ENCODE measurements at regions not wholly inside any gene's neighbourhood (a gene's known extent, or its start where the extent isn't known, plus 50 kb on each side); places are given as distances from the start of the nearest gene placed in this dataset.

GRCh38 chr3:189568961-189569360 is 62.2 kb upstream of the TP63 start:
- TF ChIP-seq CTCF (IDR thresholded peaks at IDR 0.05) (no peak), ZFX (IDR thresholded peaks at IDR 0.05; ENCODE audit: borderline replicate concordance) (no peak)
